Gastroesophageal sphincter (tissue), 4 donors: ENCODE measurements at regions not wholly inside any gene's neighbourhood (a gene's known extent, or its start where the extent isn't known, plus 50 kb on each side); places are given as distances from the start of the nearest gene placed in this dataset.

Experiments
- ATAC-seq: fragments of 150-250 bp; one replicate; pipeline ENCODE4 v1.9.1; 2016; ENCODE audit warnings: mild to moderate bottlenecking, moderate library complexity
- H3K27ac ChIP-seq, 4 donors: fragments of 200-600 bp; sonication (generic) in 3 of 4; 1 replicate in 3 of 4; 2 replicates in 1 of 4; pipeline ENCODE4 v1.5.1; 2016 to 2019
- H3K27me3 ChIP-seq: fragments of 200-600 bp; sonication (generic); one replicate; pipeline ENCODE4 v1.5.1; 2019
- H3K36me3 ChIP-seq, 2 donors: fragments of 200-600 bp; sonication (generic); one replicate each; pipeline ENCODE4 v1.5.1; 2019; ENCODE audit warnings: control low read depth in 1 of 2
- H3K4me1 ChIP-seq, 3 donors: fragments of 200-600 bp; sonication (generic); 1 replicate in 2 of 3; 2 replicates in 1 of 3; pipeline ENCODE4 v1.5.1; 2016 to 2019; ENCODE audit warnings: control low read depth in 2 of 3
- H3K4me3 ChIP-seq, 2 donors: fragments of 200-600 bp; sonication (generic); one replicate each; pipeline ENCODE4 v1.5.1; 2019; ENCODE audit warnings: mild to moderate bottlenecking in 1 of 2, moderate library complexity in 1 of 2
- H3K9me3 ChIP-seq, 3 donors: fragments of 200-600 bp; sonication (generic); one replicate each; pipeline ENCODE4 v1.5.1; 2017 to 2019; ENCODE audit warnings: control low read depth in 2 of 3
- EP300 ChIP-seq: sonication (generic); formaldehyde crosslinking; IDR thresholded peaks from one replicate; pipeline ENCODE4 v1.6.1; 2017; ENCODE audit warnings: antibody characterized with exemption, mild to moderate bottlenecking
- POLR2A ChIP-seq, 2 donors: fragments of 450-650 bp; IDR thresholded peaks; one replicate each; pipeline ENCODE4 v1.6.1; 2017; ENCODE audit warnings: antibody characterized with exemption in 2 of 2, mild to moderate bottlenecking in 2 of 2, moderate library complexity in 1 of 2
- POLR2AphosphoS5 ChIP-seq: sonication (generic); formaldehyde crosslinking; IDR thresholded peaks from one replicate; pipeline ENCODE4 v1.6.1; 2017; ENCODE audit warnings: antibody characterized with exemption
- WGBS, 2 donors: methylation state at CpG; one replicate each; pipeline ENCODE4 v1.1.5; 2018; ENCODE audit warnings: low coverage in 1 of 2; 5-methylcytosine and 5-hydroxymethylcytosine counted together
- TF ChIP-seq, protein P1 (sequence below), 4 experiments: fragments of 200-600 bp in 2 of 4; fragments of 450-650 bp in 2 of 4; sonication (generic) in 1 of 4; IDR thresholded peaks; one replicate each; pipeline ENCODE4 v1.5.1; 2017 to 2019; ENCODE audit warnings: antibody characterized with exemption in 4 of 4, mild to moderate bottlenecking in 2 of 4, moderate library complexity in 2 of 4

DNA sequence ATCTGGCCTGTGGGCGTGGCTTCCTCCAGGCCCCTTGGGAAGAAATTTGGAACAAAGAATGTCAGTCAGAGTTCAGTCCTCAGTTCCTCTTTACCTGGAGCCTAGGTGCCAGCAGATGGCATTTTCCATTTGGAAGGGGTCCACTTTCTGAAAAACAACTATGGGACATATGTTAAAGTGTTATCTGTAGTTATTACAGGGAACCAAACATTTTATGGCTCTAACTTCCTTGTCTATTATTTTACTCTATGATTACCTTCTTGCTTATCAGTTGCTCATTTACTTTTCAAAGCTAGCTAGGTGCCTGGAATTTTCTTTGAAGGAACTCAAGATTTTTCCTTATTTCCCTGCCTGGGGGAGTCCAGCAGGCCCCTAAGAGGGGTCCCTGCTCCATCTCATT is 159.8 kb upstream of the PUDP start:
- TF ChIP-seq POLR2AphosphoS5 (no peak), POLR2A (IDR thresholded peaks at IDR 0.05) (no peak), EP300 (no peak)
- TF ChIP-seq, protein P1, sequence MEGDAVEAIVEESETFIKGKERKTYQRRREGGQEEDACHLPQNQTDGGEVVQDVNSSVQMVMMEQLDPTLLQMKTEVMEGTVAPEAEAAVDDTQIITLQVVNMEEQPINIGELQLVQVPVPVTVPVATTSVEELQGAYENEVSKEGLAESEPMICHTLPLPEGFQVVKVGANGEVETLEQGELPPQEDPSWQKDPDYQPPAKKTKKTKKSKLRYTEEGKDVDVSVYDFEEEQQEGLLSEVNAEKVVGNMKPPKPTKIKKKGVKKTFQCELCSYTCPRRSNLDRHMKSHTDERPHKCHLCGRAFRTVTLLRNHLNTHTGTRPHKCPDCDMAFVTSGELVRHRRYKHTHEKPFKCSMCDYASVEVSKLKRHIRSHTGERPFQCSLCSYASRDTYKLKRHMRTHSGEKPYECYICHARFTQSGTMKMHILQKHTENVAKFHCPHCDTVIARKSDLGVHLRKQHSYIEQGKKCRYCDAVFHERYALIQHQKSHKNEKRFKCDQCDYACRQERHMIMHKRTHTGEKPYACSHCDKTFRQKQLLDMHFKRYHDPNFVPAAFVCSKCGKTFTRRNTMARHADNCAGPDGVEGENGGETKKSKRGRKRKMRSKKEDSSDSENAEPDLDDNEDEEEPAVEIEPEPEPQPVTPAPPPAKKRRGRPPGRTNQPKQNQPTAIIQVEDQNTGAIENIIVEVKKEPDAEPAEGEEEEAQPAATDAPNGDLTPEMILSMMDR (IDR thresholded peaks at IDR 0.05), result no peak
- no peak for ATAC-seq
- H3K27ac ChIP-seq, result no peak overlapping the region
- no peaks in the 10 kb centered on the region for H3K9me3 ChIP-seq
- no peaks in the 10 kb centered on the region for H3K27me3 ChIP-seq
- H3K36me3 ChIP-seq, result peaks cover 0 to 12% of the 10 kb centered on the region in 2 donors
- no peaks in the 10 kb centered on the region for H3K4me1 ChIP-seq
- WGBS, 2 donors, result 100% methylated on average over 1 of the region's 1 CpG
- H3K4me3 ChIP-seq, result no peak overlapping the region

DNA sequence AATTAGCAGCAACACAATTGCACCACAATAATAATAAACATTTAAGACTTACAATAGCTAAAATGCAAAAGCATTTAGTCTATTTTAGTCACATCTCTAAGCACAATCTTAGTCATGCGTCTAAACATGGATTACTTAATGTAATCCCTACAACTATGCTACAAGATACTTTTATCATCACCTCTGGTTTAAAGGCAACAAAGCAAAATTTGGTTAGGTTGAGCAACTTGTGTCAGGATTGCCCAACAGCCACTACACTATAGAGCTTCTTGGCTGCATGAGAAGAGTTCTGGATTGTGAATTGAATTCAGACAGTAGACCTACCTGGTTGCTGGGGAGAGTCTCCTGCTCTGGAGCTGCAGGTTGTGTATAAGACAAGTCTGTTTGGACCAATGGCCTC is 146.5 kb upstream of the PUDP start:
- TF ChIP-seq POLR2A (IDR thresholded peaks at IDR 0.05) (no peak), POLR2AphosphoS5 (no peak), EP300 (no peak)
- TF ChIP-seq, protein P1 (IDR thresholded peaks at IDR 0.05), result no peak
- Histone ChIP-seq H3K27ac (no peak overlapping the region), H3K4me1 (no peaks in the 10 kb centered on the region), H3K9me3 (no peaks in the 10 kb centered on the region), H3K4me3 (no peak overlapping the region), H3K27me3 (no peaks in the 10 kb centered on the region), H3K36me3 (no peaks in the 10 kb centered on the region)
- ATAC-seq, result no peak
- 93% methylated on average over 1 of the region's 1 CpG; no CpG with 5 or more reads in 1 of the 2 donors for WGBS, 2 donors

DNA sequence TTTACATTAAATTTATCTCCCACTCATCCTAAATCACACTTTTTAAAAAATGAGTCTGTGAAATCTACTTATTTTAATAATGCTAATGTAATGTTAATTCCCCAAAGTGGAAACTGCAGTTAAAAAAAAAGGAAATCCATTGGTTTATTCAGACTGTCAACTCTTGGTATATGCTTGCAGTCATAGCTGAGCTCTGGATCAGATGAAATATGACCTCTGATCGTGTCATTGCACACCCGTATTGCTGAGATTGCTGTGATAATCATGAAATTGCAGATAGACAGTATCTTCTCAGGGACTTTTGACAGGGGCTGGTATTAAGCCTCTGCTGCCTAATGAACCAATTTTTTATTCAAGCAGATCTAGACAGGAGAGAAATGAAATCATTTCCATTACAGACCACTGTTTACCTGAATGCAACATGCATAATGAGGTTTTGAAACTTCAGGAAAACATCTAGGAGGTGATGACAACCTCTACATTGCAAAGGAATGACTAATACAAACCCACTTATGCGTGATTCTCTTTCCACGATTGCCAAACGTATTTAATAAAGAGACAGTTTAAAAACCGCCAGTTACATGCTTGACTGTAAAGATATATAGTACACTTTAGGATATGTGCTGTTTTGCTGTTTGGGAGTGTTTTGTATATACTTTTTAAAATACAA is 138.3 kb upstream of the PUDP start:
- no peak for ATAC-seq
- 41 to 62% methylated on average over 6 of the region's 6 CpGs for WGBS, 2 donors

DNA sequence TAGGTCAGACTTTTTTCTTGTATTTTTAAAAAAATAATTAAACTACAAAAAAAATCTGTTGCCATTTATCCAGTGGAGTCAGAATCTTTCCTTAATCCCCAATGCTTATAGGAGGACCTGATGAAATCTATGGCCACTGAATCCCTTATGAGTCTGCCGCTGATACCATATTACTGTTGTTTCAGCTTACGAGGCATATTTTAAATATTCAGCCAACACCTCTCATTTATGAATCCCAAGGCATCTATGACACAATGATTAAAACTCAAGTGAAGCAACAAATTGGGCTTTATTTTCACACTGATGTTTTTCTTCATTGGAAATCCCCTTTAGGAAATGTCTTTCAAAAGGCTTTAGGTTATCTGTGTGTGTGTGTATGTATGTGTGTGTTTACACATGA is 137.8 kb upstream of the PUDP start:
- no peak for ATAC-seq
- TF ChIP-seq POLR2A (IDR thresholded peaks at IDR 0.05), result no peak
- TF ChIP-seq, protein P1 (IDR thresholded peaks at IDR 0.05), result no peak
- no peak for TF ChIP-seq POLR2AphosphoS5
- TF ChIP-seq EP300, result no peak
- H3K4me1 ChIP-seq, result no peaks in the 10 kb centered on the region
- no peak overlapping the region for H3K27ac ChIP-seq
- no peak overlapping the region for H3K4me3 ChIP-seq
- H3K9me3 ChIP-seq, result no peaks in the 10 kb centered on the region
- no peaks in the 10 kb centered on the region for H3K36me3 ChIP-seq
- H3K27me3 ChIP-seq, result no peaks in the 10 kb centered on the region
- WGBS, 2 donors, result 84% methylated on average over 2 of the region's 2 CpGs; no CpG with 5 or more reads in 1 of the 2 donors

More for the DNA sequence above, 138.3 kb upstream of the PUDP start:
- no peaks in the 10 kb centered on the region for H3K36me3 ChIP-seq
- H3K4me1 ChIP-seq, result no peaks in the 10 kb centered on the region
- H3K27ac ChIP-seq, result no peak overlapping the region
- no peaks in the 10 kb centered on the region for H3K27me3 ChIP-seq
- H3K9me3 ChIP-seq, result no peaks in the 10 kb centered on the region
- no peak for TF ChIP-seq EP300
- TF ChIP-seq POLR2AphosphoS5, result no peak
- no peak for TF ChIP-seq POLR2A (IDR thresholded peaks at IDR 0.05)
- TF ChIP-seq, protein P1 (IDR thresholded peaks at IDR 0.05), result no peak
- H3K4me3 ChIP-seq, result no peak overlapping the region

DNA sequence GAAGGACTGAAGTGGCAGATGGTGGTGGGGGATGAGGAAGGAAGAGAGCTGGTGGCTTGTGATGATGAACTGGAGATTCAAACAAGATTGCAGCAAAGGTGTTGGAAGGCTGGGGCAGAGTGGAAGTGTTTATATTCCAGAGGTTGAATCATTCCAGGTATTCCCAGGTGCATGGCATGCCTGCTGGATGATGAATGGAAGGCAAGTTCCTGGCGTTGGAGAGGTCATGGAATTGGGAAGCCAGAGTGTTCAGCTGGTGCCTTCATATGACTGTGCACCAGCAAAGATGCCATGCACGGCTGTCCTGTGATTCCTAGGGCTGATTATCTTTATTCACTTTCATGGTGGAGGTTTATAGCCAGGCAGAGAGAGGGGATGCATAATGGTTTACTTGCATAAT is 135.8 kb upstream of the PUDP start:
- H3K27ac ChIP-seq, result no peak overlapping the region
- no peaks in the 10 kb centered on the region for H3K4me1 ChIP-seq
- no peaks in the 10 kb centered on the region for H3K36me3 ChIP-seq
- WGBS, 2 donors, result 60 to 86% methylated on average over 1 of the region's 2 CpGs
- H3K27me3 ChIP-seq, result no peaks in the 10 kb centered on the region
- TF ChIP-seq POLR2A (IDR thresholded peaks at IDR 0.05) (no peak), EP300 (no peak), POLR2AphosphoS5 (no peak)
- TF ChIP-seq, protein P1 (IDR thresholded peaks at IDR 0.05), result no peak
- no peak overlapping the region for H3K4me3 ChIP-seq
- no peaks in the 10 kb centered on the region for H3K9me3 ChIP-seq
- ATAC-seq, result no peak
